ENCODE measurements at regions not wholly inside any gene's neighbourhood (a gene's known extent, or its start where the extent isn't known, plus 50 kb on each side); places are given as distances from the start of the nearest gene placed in this dataset.

- intact Hi-C loops (cut with DNase I, micrococcal nuclease) = no loop called here
- no peak for TF ChIP-seq CTCF (IDR thresholded peaks at IDR 0.05)
- no peak for ATAC-seq
These were observed 541.1 kb downstream of the EFNB2 start for GRCh38 chr13:105994340-105994739.

GRCh38 chr13:105991622-105992277, 543.7 kb downstream of the EFNB2 start:
- intact Hi-C loops (cut with DNase I, micrococcal nuclease) = no loop called here
- Histone ChIP-seq H3K36me3 (ENCODE audit: low read depth) (no peaks in the 10 kb centered on the region), H3K9me3 (no peaks in the 10 kb centered on the region), H3K4me3 (no peak overlapping the region), H3K4me1 (ENCODE audit: low read depth) (peaks cover 4% of the 10 kb centered on the region)
- ATAC-seq = peak; percentile 74
- DNase-seq = no peak
- TF ChIP-seq CTCF (IDR thresholded peaks at IDR 0.05) = no peak

More at GRCh38 chr13:105994340-105994739, 541.1 kb downstream of the EFNB2 start:
- H3K4me1 ChIP-seq (ENCODE audit: low read depth) = peaks cover 4% of the 10 kb centered on the region
- H3K36me3 ChIP-seq (ENCODE audit: low read depth) = no peaks in the 10 kb centered on the region
- H3K9me3 ChIP-seq = no peaks in the 10 kb centered on the region
- no peak for DNase-seq
- H3K4me3 ChIP-seq = no peak overlapping the region

- DNase-seq (no peak), ATAC-seq (no peak)
- peaks cover 4% of the 10 kb centered on the region for H3K4me1 ChIP-seq (ENCODE audit: low read depth)
- H3K4me3 ChIP-seq = no peak overlapping the region
- intact Hi-C loops (cut with DNase I, micrococcal nuclease) = no loop called here
- H3K9me3 ChIP-seq = no peaks in the 10 kb centered on the region
- no peaks in the 10 kb centered on the region for H3K36me3 ChIP-seq (ENCODE audit: low read depth)
- TF ChIP-seq CTCF (IDR thresholded peaks at IDR 0.05) = no peak
These were observed 544.3 kb downstream of the EFNB2 start for GRCh38 chr13:105991131-105991530.

GRCh38 chr13:105990256-105990958, 545.1 kb downstream of the EFNB2 start:
- DNase-seq (no peak), ATAC-seq (no peak)
- H3K4me1 ChIP-seq (ENCODE audit: low read depth) = peaks cover 4% of the 10 kb centered on the region
- TF ChIP-seq CTCF (IDR thresholded peaks at IDR 0.05) = no peak
- no peak overlapping the region for H3K4me3 ChIP-seq
- H3K36me3 ChIP-seq (ENCODE audit: low read depth) = no peaks in the 10 kb centered on the region
- H3K9me3 ChIP-seq = no peaks in the 10 kb centered on the region
- intact Hi-C loops (cut with DNase I, micrococcal nuclease) = no loop called here

GRCh38 chr13:105984646-105985045, 550.8 kb downstream of the EFNB2 start:
- no peaks in the 10 kb centered on the region for H3K36me3 ChIP-seq (ENCODE audit: low read depth)
- intact Hi-C loops (cut with DNase I, micrococcal nuclease) = no loop called here
- DNase-seq (no peak), ATAC-seq (no peak)
- H3K4me1 ChIP-seq (ENCODE audit: low read depth) = no peaks in the 10 kb centered on the region
- H3K9me3 ChIP-seq = no peaks in the 10 kb centered on the region
- no peak for TF ChIP-seq CTCF (IDR thresholded peaks at IDR 0.05)
- no peak overlapping the region for H3K4me3 ChIP-seq
